ENCODE measurements at regions not wholly inside any gene's neighbourhood (a gene's known extent, or its start where the extent isn't known, plus 50 kb on each side); places are given as distances from the start of the nearest gene placed in this dataset.

DNA sequence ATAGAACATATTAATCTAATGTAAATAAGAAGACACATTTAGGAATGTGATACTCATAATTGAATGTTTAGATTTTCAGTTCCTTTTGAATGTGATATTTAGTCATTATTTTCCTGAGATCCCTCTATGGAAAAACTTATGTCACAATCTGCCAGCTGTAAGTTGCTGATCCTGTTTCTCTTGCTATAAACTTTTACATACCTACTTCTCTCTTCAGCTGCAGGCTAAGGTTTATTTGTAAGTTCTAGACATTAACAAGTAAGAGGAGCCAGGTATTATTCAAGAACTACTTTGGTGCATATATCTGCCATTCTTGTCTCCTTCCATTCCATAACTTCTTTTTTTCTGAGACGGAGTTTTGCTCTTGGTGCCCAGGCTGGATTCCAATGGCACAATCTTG, 462.4 kb downstream of the PRR16 start:
- Histone ChIP-seq H3K27ac (ENCODE audit: extremely low read length, insufficient read depth, low read length) (no peak overlapping the region), H2AFZ (ENCODE audit: low read length) (no peak overlapping the region), H3K4me1 (ENCODE audit: insufficient read depth, low read length) (no peaks in the 10 kb centered on the region), H3K9ac (ENCODE audit: insufficient read depth, low read depth, low read length) (no peak overlapping the region), H3K27me3 (ENCODE audit: control insufficient read depth in 1 of 2, insufficient read depth in 2 of 2, low read length in 2 of 2) (no peaks in the 10 kb centered on the region), H3K4me2 (ENCODE audit: low read depth, low read length) (no peak overlapping the region), H3K9me3 (ENCODE audit: low read length) (no peaks in the 10 kb centered on the region), H3K4me3 (replicated peaks in 1 of 3; ENCODE audit: insufficient read depth in 1 of 3, low read depth in 2 of 3, low read length in 3 of 3) (no peak overlapping the region), H4K20me1 (ENCODE audit: insufficient read depth, low read length) (no peaks in the 10 kb centered on the region), H3K79me2 (ENCODE audit: insufficient read depth, low read length) (no peaks in the 10 kb centered on the region), H3K36me3 (replicated peaks in 1 of 2; ENCODE audit: control insufficient read depth in 1 of 2, insufficient read depth in 2 of 2, low read length in 2 of 2) (no peaks in the 10 kb centered on the region)
- FAIRE-seq = no peak
- ChIA-PET POLR2A (no interaction called here), CTCF (ENCODE audit: low intra/inter-chr PET ratio, low total read pairs) (no interaction called here)
- BruUV-seq (replicated peaks) = no TSS peak
- in situ Hi-C loops (cut with HindIII; ENCODE audit: extremely low pct_ligation_motif_present, low pct_unique_long_range_greater_than_20kb) (no loop called here), intact Hi-C loops (cut with micrococcal nuclease; ENCODE audit: unreplicated experiment) (no loop called here)
- no peak for DNase-seq (ENCODE audit: low spot score)
- WGBS (ENCODE audit: low lambda C conversion rate) = 91% methylated on average over 1 of the region's 1 CpG
- ATAC-seq = no peak
- TF ChIP-seq, protein P1, sequence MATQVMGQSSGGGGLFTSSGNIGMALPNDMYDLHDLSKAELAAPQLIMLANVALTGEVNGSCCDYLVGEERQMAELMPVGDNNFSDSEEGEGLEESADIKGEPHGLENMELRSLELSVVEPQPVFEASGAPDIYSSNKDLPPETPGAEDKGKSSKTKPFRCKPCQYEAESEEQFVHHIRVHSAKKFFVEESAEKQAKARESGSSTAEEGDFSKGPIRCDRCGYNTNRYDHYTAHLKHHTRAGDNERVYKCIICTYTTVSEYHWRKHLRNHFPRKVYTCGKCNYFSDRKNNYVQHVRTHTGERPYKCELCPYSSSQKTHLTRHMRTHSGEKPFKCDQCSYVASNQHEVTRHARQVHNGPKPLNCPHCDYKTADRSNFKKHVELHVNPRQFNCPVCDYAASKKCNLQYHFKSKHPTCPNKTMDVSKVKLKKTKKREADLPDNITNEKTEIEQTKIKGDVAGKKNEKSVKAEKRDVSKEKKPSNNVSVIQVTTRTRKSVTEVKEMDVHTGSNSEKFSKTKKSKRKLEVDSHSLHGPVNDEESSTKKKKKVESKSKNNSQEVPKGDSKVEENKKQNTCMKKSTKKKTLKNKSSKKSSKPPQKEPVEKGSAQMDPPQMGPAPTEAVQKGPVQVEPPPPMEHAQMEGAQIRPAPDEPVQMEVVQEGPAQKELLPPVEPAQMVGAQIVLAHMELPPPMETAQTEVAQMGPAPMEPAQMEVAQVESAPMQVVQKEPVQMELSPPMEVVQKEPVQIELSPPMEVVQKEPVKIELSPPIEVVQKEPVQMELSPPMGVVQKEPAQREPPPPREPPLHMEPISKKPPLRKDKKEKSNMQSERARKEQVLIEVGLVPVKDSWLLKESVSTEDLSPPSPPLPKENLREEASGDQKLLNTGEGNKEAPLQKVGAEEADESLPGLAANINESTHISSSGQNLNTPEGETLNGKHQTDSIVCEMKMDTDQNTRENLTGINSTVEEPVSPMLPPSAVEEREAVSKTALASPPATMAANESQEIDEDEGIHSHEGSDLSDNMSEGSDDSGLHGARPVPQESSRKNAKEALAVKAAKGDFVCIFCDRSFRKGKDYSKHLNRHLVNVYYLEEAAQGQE (IDR thresholded peaks at IDR 0.05; ENCODE audit: borderline replicate concordance in 1 of 2, low read depth in 1 of 2, low read length in 2 of 2) = no peak
- TF ChIP-seq SAP130 (CRISPR knock-in tag; IDR thresholded peaks at IDR 0.05; ENCODE audit: low read depth) (no peak), SALL1 (CRISPR knock-in tag; IDR thresholded peaks at IDR 0.05) (no peak), ZFX (CRISPR knock-in tag; IDR thresholded peaks at IDR 0.05; ENCODE audit: low read depth) (no peak), HNF4G (IDR thresholded peaks at IDR 0.05; ENCODE audit: borderline replicate concordance, low read depth, low read length) (no peak), HNF4G (CRISPR knock-in tag; IDR thresholded peaks at IDR 0.05; ENCODE audit: borderline replicate concordance, low read depth) (no peak)
- TF ChIP-seq, protein P2, sequence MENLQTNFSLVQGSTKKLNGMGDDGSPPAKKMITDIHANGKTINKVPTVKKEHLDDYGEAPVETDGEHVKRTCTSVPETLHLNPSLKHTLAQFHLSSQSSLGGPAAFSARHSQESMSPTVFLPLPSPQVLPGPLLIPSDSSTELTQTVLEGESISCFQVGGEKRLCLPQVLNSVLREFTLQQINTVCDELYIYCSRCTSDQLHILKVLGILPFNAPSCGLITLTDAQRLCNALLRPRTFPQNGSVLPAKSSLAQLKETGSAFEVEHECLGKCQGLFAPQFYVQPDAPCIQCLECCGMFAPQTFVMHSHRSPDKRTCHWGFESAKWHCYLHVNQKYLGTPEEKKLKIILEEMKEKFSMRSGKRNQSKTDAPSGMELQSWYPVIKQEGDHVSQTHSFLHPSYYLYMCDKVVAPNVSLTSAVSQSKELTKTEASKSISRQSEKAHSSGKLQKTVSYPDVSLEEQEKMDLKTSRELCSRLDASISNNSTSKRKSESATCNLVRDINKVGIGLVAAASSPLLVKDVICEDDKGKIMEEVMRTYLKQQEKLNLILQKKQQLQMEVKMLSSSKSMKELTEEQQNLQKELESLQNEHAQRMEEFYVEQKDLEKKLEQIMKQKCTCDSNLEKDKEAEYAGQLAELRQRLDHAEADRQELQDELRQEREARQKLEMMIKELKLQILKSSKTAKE (CRISPR knock-in tag; IDR thresholded peaks at IDR 0.05; ENCODE audit: borderline replicate concordance) = no peak
- TF ChIP-seq, protein P3, sequence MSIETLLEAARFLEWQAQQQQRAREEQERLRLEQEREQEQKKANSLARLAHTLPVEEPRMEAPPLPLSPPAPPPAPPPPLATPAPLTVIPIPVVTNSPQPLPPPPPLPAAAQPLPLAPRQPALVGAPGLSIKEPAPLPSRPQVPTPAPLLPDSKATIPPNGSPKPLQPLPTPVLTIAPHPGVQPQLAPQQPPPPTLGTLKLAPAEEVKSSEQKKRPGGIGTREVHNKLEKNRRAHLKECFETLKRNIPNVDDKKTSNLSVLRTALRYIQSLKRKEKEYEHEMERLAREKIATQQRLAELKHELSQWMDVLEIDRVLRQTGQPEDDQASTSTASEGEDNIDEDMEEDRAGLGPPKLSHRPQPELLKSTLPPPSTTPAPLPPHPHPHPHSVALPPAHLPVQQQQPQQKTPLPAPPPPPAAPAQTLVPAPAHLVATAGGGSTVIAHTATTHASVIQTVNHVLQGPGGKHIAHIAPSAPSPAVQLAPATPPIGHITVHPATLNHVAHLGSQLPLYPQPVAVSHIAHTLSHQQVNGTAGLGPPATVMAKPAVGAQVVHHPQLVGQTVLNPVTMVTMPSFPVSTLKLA (IDR thresholded peaks at IDR 0.05) = no peak
- TF ChIP-seq, protein P4, sequence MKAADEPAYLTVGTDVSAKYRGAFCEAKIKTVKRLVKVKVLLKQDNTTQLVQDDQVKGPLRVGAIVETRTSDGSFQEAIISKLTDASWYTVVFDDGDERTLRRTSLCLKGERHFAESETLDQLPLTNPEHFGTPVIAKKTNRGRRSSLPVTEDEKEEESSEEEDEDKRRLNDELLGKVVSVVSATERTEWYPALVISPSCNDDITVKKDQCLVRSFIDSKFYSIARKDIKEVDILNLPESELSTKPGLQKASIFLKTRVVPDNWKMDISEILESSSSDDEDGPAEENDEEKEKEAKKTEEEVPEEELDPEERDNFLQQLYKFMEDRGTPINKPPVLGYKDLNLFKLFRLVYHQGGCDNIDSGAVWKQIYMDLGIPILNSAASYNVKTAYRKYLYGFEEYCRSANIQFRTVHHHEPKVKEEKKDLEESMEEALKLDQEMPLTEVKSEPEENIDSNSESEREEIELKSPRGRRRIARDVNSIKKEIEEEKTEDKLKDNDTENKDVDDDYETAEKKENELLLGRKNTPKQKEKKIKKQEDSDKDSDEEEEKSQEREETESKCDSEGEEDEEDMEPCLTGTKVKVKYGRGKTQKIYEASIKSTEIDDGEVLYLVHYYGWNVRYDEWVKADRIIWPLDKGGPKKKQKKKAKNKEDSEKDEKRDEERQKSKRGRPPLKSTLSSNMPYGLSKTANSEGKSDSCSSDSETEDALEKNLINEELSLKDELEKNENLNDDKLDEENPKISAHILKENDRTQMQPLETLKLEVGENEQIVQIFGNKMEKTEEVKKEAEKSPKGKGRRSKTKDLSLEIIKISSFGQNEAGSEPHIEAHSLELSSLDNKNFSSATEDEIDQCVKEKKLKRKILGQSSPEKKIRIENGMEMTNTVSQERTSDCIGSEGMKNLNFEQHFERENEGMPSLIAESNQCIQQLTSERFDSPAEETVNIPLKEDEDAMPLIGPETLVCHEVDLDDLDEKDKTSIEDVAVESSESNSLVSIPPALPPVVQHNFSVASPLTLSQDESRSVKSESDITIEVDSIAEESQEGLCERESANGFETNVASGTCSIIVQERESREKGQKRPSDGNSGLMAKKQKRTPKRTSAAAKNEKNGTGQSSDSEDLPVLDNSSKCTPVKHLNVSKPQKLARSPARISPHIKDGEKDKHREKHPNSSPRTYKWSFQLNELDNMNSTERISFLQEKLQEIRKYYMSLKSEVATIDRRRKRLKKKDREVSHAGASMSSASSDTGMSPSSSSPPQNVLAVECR (CRISPR knock-in tag; IDR thresholded peaks at IDR 0.05; ENCODE audit: borderline replicate concordance) = no peak
